Endometrial microvascular endothelial cells (primary cell): ENCODE measurements at regions not wholly inside any gene's neighbourhood (a gene's known extent, or its start where the extent isn't known, plus 50 kb on each side); places are given as distances from the start of the nearest gene placed in this dataset.
"Not testable (repeated sequence)": the region's sequence is repeated elsewhere in the genome, so short reads cannot be mapped to it uniquely, and the experiment has no call there.

Source experiments
- in situ Hi-C: cut with HindIII; loops from 2 replicates; pipeline ENCODE4 v1.10.0; 2017; ENCODE audit warnings: low sequenced_read_pairs, low pct_unique_long_range_greater_than_20kb; ENCODE audit errors: inconsistent ontology term

DNA sequence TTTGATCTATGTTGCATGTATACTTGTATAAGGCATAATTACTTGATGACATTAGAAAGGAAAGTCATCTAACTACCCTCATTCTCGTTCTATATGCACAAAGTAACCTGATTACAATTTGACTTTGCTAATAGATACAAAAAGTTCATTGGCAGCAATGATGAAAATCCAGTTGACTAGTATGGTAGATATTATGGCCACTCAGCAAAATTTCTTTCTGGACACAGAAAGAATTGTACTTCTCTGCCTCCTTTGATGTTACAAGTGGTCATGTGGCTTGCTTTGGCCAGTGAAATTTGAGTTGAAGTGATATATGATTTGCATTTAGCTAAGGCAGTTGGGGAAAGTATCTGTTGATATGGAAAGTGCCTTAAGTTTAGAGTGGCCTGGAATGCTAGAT is 723.7 kb upstream of the ARRDC3 start:
- in situ Hi-C loops, result no loop called here

DNA sequence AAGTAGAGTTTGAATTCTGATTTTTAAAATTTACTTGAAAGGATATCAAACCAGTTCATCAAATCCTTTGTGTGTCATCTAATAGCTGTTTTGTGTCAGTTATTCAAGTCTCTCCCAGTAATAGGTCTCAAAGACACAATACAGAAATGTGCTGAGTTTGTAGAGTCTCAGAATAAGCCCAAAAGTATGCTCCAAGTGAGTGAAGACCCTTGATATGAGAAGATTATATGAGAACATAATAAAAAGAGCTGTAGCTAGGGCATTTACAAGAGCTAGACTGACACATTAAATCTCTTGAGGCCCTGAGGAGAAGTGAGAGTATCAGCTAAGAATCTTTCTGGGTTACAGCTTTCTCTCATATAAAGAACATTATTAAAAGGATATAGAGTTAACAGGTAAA is 721.0 kb upstream of the ARRDC3 start:
- in situ Hi-C loops, result no loop called here

GRCh38 chr5:92102313-92102712 is 719.2 kb upstream of the ARRDC3 start:
- in situ Hi-C loops, result no loop called here

- in situ Hi-C loops, result no loop called here
These were observed 709.1 kb upstream of the ARRDC3 start for GRCh38 chr5:92092239-92092638.

GRCh38 chr5:92086059-92086811 is 703.1 kb upstream of the ARRDC3 start:
- in situ Hi-C loops, result no loop called here

DNA sequence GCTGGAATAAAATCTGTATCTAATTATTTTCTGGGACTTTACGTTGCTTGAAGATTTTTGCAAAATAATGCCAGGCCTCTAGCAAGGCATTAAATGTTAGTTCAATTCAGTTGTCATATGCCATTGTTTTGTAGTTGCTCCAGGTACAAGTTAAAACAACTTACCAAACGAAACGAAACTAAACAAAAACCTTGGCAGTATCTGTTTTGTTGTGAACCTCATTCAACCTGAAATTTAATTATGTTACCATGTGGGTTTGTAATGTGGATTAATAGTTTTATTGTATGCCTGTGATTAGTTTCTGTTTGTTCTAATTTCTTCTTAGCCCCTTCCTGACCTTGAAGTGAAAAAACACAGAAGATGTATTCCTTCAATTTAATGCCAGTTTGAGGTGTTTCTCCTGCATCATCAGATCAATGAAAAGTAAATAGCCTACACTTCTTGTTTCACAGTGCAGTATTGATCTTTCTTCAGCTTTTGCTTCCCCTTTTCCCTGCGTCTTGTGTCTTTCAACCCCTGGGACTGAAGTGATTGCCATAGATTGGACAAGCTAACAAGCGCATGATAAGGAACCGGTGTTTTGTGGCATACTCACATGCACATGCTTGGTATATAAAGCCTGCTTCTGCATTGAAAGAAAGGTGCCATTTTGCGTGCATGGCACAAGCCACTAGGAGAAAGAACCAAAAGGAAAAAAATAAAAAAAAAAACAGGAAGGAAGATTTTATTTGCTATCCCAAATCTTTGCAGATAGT is 699.0 kb upstream of the ARRDC3 start:
- in situ Hi-C loops, result no loop called here

DNA sequence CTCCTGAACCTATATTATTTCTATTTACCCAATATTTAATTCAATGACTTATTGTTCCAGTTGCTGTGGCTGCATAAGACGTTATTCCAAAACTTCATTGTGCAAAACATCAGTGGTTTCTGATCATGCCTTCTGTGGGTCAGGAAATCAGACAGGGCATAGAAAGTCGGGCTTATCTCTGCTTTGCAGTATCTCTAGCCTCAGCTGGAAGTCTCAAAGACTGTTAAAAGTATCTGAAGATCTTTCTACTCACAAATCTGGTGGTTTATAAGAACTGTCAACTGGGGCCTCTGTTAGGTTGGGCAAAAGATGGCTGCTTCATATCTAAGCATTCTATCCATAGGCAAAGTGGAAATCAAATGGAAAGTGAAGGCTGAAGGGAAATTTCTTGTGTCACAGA is 687.7 kb upstream of the ARRDC3 start:
- in situ Hi-C loops, result no loop called here

- in situ Hi-C loops, result no loop called here
These were observed 681.9 kb upstream of the ARRDC3 start for GRCh38 chr5:92064993-92065392.

DNA sequence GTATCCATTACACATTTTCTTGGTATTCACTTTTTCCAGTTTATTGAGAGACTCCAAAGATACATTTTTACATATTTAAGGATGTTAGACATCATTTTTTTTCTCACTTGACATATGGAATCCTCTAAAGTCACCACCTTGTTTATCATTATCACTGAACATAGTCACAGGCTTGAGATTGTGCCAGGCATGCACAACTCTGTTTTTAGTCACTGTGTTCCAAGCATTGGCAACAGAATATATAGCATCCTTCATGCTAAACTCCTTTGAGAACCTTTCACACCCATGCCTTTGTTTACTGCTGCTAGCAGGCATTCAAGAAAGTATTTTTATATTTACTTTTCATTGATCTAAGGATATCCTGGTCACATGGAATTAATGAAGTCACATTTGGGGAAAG is 668.6 kb upstream of the ARRDC3 start:
- in situ Hi-C loops, result no loop called here

GRCh38 chr5:92050970-92051369 is 667.9 kb upstream of the ARRDC3 start:
- in situ Hi-C loops, result no loop called here

DNA sequence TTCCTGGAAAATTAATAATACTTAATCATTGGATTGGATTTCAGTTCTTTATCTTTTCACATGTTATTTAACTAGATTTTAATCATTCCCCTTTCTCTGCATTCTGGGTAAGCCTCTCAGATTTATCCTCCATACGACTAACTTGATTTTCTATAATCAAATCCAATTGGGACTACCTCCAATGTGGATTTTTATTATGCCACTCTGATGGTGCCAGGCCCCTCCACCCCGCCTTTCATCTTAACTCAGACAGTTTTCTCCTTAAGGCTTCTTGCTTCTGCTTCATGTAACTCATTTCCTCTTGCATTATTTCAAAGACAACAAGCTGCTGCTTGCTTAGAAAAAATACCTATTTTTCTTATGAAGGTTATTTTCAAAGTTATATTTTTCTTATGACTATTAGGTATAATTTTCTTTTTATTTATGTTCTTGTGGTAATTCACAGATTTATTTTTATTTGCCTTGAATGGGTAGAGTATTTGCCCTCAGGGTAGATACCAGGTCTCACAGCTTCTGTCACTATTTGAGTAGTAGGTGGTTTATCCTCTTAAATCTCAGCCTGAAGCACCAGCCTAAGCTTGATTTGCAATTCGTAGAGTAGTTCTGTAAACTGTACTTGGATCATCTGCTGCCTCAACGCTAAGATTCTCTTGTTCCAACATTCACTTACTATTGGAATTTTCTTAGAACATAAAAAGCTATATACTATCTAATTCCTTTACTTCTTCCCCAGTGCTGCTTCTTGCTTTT is 659.0 kb upstream of the ARRDC3 start:
- in situ Hi-C loops, result no loop called here

GRCh38 chr5:92041206-92041605 is 658.1 kb upstream of the ARRDC3 start:
- in situ Hi-C loops, result no loop called here

DNA sequence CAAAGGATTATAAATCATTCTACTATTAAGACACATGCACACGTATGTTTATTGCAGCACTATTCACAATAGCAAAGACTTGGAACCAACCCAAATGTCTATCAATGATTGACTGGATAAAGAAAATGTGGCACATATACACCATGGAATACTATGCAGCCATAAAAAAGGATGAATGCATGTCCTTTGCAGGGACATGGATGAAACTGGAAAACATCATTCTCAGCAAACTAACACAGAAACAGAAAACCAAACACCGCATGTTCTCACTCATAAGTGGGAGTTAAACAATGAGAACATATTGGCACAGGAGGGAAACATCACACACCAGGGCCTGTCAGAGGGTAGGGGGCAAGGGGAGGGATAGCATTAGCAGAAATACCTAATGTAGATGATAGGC is 646.7 kb upstream of the ARRDC3 start:
- in situ Hi-C loops, result not testable (repeated sequence)

DNA sequence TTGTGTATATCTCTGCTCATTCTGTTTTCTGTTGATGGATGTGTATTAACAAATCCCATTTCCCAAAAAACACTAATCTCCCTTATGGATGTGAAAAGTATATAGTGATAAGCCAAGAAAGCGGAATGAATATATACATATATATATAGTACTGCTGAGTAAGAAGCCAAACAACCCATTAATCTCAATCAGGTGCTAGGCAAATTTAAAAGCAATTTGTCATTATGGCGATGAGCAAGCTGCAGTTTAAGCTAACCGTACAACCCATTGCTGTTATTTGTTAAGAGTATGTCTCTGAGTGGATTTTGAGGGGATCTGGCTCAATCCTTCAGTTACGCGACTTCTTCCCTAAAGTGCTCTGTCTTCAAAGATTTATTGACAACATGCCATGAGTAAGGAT is 640.4 kb upstream of the ARRDC3 start:
- in situ Hi-C loops, result no loop called here

GRCh38 chr5:92023141-92023471 is 640.0 kb upstream of the ARRDC3 start:
- in situ Hi-C loops, result no loop called here

GRCh38 chr5:92022415-92023140 is 639.5 kb upstream of the ARRDC3 start:
- in situ Hi-C loops, result no loop called here

- in situ Hi-C loops, result no loop called here
These were observed 636.4 kb upstream of the ARRDC3 start for GRCh38 chr5:92019376-92019990.

DNA sequence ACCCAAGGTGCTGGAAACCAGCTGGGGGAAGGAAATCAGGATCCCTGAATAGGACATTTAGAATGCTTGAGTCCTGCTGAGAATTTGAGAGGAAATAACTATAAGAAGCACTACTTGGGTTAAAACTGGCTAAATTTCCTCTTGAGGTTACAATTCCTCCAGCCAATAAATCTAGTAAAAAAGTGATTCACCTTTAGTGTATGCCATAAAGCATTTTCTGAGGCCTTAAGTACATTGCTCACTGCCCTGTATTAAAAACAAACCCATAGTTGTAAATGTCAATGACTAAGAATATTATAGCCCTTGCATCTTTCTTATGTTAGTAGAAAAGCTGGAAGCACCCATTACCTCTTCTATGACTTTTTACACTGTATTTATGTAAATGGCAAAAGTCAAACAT is 634.7 kb upstream of the ARRDC3 start:
- in situ Hi-C loops, result no loop called here

DNA sequence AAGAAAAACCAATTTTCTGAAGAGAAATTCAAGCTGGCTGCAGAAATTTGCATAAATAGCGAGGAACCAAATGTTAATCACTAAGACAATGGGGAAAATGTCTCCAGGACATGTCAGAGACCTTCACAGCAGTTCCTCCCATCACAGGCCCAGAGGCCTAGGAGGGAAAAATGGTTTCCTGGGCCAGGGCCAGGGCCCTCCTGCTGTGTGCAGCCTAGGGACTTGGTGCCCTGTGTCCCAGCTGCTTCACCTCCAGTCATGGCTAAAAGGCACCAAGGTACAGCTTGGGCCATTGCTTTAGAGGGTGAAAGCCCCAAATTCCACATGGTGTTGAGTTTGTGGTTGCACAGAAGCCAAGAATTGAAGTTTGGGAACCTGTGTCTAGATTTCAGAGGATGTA is 628.7 kb upstream of the ARRDC3 start:
- in situ Hi-C loops, result not testable (repeated sequence)
